ENCODE measurements at regions not wholly inside any gene's neighbourhood (a gene's known extent, or its start where the extent isn't known, plus 50 kb on each side); places are given as distances from the start of the nearest gene placed in this dataset.

DNA sequence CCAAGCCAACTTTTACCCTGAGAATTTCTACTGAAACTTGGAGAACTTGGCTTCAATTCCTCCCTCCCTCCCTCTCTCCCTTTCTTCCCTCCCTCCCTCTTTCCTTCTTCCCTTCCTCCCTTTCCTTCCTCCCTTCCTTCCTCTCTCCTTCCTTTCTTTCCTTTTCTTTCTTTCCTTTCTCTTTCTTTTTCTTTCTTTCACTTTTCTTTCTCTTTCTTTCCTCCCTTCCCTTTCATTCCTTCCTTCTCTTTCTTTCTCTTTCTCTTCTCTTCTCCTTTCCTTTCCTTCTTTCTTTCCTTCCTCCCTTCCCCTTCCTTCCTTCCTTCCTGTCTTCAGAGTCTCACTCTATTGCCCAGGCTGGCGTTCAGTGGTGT, 268.1 kb upstream of the SDK2 start:
- TF ChIP-seq HDAC2 (CRISPR knock-in tag; IDR thresholded peaks at IDR 0.05) (no peak), MXD4 (CRISPR knock-in tag; IDR thresholded peaks at IDR 0.05) (no peak), RAD21 (CRISPR knock-in tag; IDR thresholded peaks at IDR 0.05) (no peak), KAT8 (CRISPR knock-in tag; IDR thresholded peaks at IDR 0.05) (no peak), TCF7 (IDR thresholded peaks at IDR 0.05; ENCODE audit: low read depth) (no peak), HMGA1 (CRISPR knock-in tag; conservative IDR thresholded peaks at IDR 0.05) (no peak), POLR2AphosphoS5 (IDR thresholded peaks at IDR 0.05; ENCODE audit: low read depth, low read length) (no peak), HES4 (CRISPR knock-in tag; IDR thresholded peaks at IDR 0.05; ENCODE audit: borderline replicate concordance) (no peak), EP300 (IDR thresholded peaks at IDR 0.05; ENCODE audit: low read depth in 2 of 2, low read length in 2 of 2) (no peak), EP300 (CRISPR knock-in tag; IDR thresholded peaks at IDR 0.05; ENCODE audit: borderline replicate concordance) (no peak)

Measured in HepG2 (cell line).